Right lobe of liver (tissue), 4 donors: ENCODE measurements at regions not wholly inside any gene's neighbourhood (a gene's known extent, or its start where the extent isn't known, plus 50 kb on each side); places are given as distances from the start of the nearest gene placed in this dataset.

Source experiments
- CTCF ChIP-seq, 4 donors: fragments of 200-600 bp in 3 of 4; fragments of 450-650 bp in 1 of 4; IDR thresholded peaks; one replicate each; pipeline versions ENCODE4 v1.5.1 to v1.8.0; 2016 to 2022; ENCODE audit warnings: antibody characterized with exemption in 4 of 4, mild to moderate bottlenecking in 2 of 4
- POLR2A ChIP-seq: fragments of 450-650 bp; IDR thresholded peaks from one replicate; pipeline ENCODE4 v1.6.1; 2017; ENCODE audit warnings: antibody characterized with exemption, mild to moderate bottlenecking
- donor health status: DM: no; HTN: no; CAD: no.
- donor health status: DM: no; HTN: no; CAD: no.
- donor health status: DM: no; HTN: yes; CAD: no.

DNA sequence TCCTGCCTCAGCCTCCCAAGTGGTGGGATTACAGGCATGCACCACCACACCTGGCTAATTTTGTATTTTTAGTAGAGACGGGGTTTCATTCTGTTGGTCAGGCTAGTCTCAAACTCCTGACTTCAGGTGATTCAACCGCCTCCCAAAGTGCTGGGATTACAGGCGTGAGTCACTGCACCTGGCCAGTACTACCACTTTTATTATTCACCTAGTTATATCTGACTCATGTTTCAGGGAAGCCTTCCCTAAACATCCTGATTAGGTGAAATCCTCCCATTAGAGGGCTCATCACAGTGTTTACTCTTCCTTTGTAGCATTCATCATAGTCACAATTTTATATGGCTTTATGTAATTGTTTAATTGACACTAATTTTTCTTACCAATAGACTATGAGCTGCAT, 295.3 kb upstream of the SOX5 start:
- no peak for TF ChIP-seq CTCF (IDR thresholded peaks at IDR 0.05)
- TF ChIP-seq POLR2A: no peak
